Choroid plexus epithelial cell (primary cell): ENCODE measurements at regions not wholly inside any gene's neighbourhood (a gene's known extent, or its start where the extent isn't known, plus 50 kb on each side); places are given as distances from the start of the nearest gene placed in this dataset.
A peak's percentile ranks its signal among the peaks of the same experiment; 100 is the strongest.
"Not testable (repeated sequence)": the region's sequence is repeated elsewhere in the genome, so short reads cannot be mapped to it uniquely, and the experiment has no call there.

ENCODE experiments used
- DNase-seq: peaks from one replicate; pipeline ENCODE4 v3.0.0-alpha.2; 2010; ENCODE audit warnings: low read depth
- H3K4me3 ChIP-seq: 2 replicates; pipeline ENCODE4 v1.5.1; 2011; ENCODE audit warnings: low read depth, mild to moderate bottlenecking, control low read depth, low read length, moderate library complexity
- CTCF ChIP-seq: conservative IDR thresholded peaks from 2 replicates; pipeline ENCODE4 v1.5.1; 2011; ENCODE audit warnings: low read depth, mild to moderate bottlenecking, control low read depth, inconsistent platforms, low read length, moderate library complexity

GRCh38 chr1:184878602-184879001 lies 95.7 kb downstream of the NIBAN1 start:
- no peak for DNase-seq
- TF ChIP-seq CTCF: no peak
- H3K4me3 ChIP-seq: no peak overlapping the region

- TF ChIP-seq CTCF: no peak
Observed at GRCh38 chr1:184878002-184878401, 96.3 kb downstream of the NIBAN1 start.

GRCh38 chr1:184876015-184876414 lies 98.3 kb downstream of the NIBAN1 start:
- H3K4me3 ChIP-seq, DNase-seq: not testable (repeated sequence)

More at GRCh38 chr1:184878002-184878401, 96.3 kb downstream of the NIBAN1 start:
- DNase-seq: no peak
- H3K4me3 ChIP-seq: no peak overlapping the region

- no peak for DNase-seq
- TF ChIP-seq CTCF: no peak
- H3K4me3 ChIP-seq: no peak overlapping the region
Observed at GRCh38 chr1:184875218-184875617, 99.1 kb downstream of the NIBAN1 start.

GRCh38 chr1:184870319-184870718 lies 104.0 kb downstream of the NIBAN1 start:
- no peak for DNase-seq
- H3K4me3 ChIP-seq: no peak overlapping the region
- TF ChIP-seq CTCF: no peak

- no peak for DNase-seq
- H3K4me3 ChIP-seq: no peak overlapping the region
- TF ChIP-seq CTCF: no peak
Observed at GRCh38 chr1:184867866-184868689, 106.2 kb downstream of the NIBAN1 start.

GRCh38 chr1:184866991-184867788 lies 107.1 kb downstream of the NIBAN1 start:
- peak; percentile 98 for DNase-seq
- H3K4me3 ChIP-seq: no peak overlapping the region
- TF ChIP-seq CTCF: no peak
